ENCODE measurements at regions not wholly inside any gene's neighbourhood (a gene's known extent, or its start where the extent isn't known, plus 50 kb on each side); places are given as distances from the start of the nearest gene placed in this dataset.

- TF ChIP-seq ZZZ3 (IDR thresholded peaks at IDR 0.05; ENCODE audit: control insufficient read depth, insufficient read length, low read depth) (no peak), E2F8 (IDR thresholded peaks at IDR 0.05; ENCODE audit: low read depth, partially characterized antibody) (no peak), IRF3 (IDR thresholded peaks at IDR 0.05) (no peak), TAF1 (IDR thresholded peaks at IDR 0.05; ENCODE audit: borderline replicate concordance, low read depth, low read length) (no peak), SMC3 (IDR thresholded peaks at IDR 0.05; ENCODE audit: borderline replicate concordance, low read length) (no peak)
These were observed 333.9 kb upstream of the KIRREL3 start (continued) for GRCh38 chr11:127334466-127334865.

GRCh38 chr11:127332896-127333295, 332.3 kb upstream of the KIRREL3 start:
- ChIA-PET POLR2A (no interaction called here), RAD21 (ENCODE audit: unreplicated experiment) (no interaction called here), SMC1A (ENCODE audit: uncharacterized antibody, unreplicated experiment) (no interaction called here), CTCF (interaction anchor here (1.9 kb wide), 1 partner anchor 11 kb away, joined by 3 read pairs; no protein-coding TSS in a partner anchor)
- Histone ChIP-seq H3K27ac (ENCODE audit: control insufficient read depth, insufficient read depth) (no peak overlapping the region), H3K4me1 (ENCODE audit: control insufficient read depth, insufficient read depth, low read length) (no peaks in the 10 kb centered on the region), H2AFZ (ENCODE audit: control insufficient read depth, low read depth, low read length) (no peak overlapping the region), H3K79me2 (ENCODE audit: control insufficient read depth, insufficient read depth, low read length) (no peaks in the 10 kb centered on the region), H3K9ac (ENCODE audit: control insufficient read depth, insufficient read depth, low read length) (no peak overlapping the region), H4K20me1 (ENCODE audit: control insufficient read depth, insufficient read depth) (no peaks in the 10 kb centered on the region), H3K36me3 (ENCODE audit: control insufficient read depth in 2 of 2, insufficient read depth in 2 of 2, low read length in 1 of 2) (no peaks in the 10 kb centered on the region), H3K9me3 (replicated peaks; ENCODE audit: control insufficient read depth, insufficient read depth, low read length) (no peaks in the 10 kb centered on the region; the same call in 2 of the 3 replicates), H3K27me3 (replicated peaks in 1 of 2; ENCODE audit: control insufficient read depth in 2 of 2, insufficient read depth in 2 of 2, low read length in 1 of 2) (no peaks in the 10 kb centered on the region), H3K4me2 (ENCODE audit: control insufficient read depth, insufficient read depth) (no peak overlapping the region), H3K4me3 (no peak overlapping the region)
- ATAC-seq (no peak), DNase-seq (ENCODE audit: low read depth, low spot score) (no peak), FAIRE-seq (no peak)
- 0% methylated on average over 2 of the region's 2 CpGs for WGBS (ENCODE audit: insufficient coverage, insufficient replicate concordance, low lambda C conversion rate, missing lambda C conversion rate)
- intact Hi-C loops (cut with micrococcal nuclease; ENCODE audit: unreplicated experiment) = no loop called here
- in situ Hi-C loops (cut with MboI) = no loop called here
- BruUV-seq (replicated peaks) = no TSS peak
- no peak for TF ChIP-seq SRF (IDR thresholded peaks at IDR 0.05; ENCODE audit: low read depth in 2 of 2, low read length in 2 of 2)
- TF ChIP-seq E2F4 (IDR thresholded peaks at IDR 0.05; ENCODE audit: low read depth, low read length) = no peak
- TF ChIP-seq ATF7 (IDR thresholded peaks at IDR 0.05; ENCODE audit: low read depth) = no peak
- TF ChIP-seq RUNX3 (IDR thresholded peaks at IDR 0.05; ENCODE audit: low read length) = no peak
- TF ChIP-seq RELB (IDR thresholded peaks at IDR 0.05; ENCODE audit: low read depth) = no peak
- TF ChIP-seq IKZF2 (IDR thresholded peaks at IDR 0.05) = no peak
- TF ChIP-seq NFYA (IDR thresholded peaks at IDR 0.05; ENCODE audit: borderline replicate concordance, low read depth, low read length) = no peak
- no peak for TF ChIP-seq TARDBP (IDR thresholded peaks at IDR 0.05; ENCODE audit: borderline replicate concordance)
- no peak for TF ChIP-seq NKRF (conservative IDR thresholded peaks at IDR 0.05)

Data from GM12878 (cell line).